ENCODE measurements at regions not wholly inside any gene's neighbourhood (a gene's known extent, or its start where the extent isn't known, plus 50 kb on each side); places are given as distances from the start of the nearest gene placed in this dataset.
"Not testable (repeated sequence)": the region's sequence is repeated elsewhere in the genome, so short reads cannot be mapped to it uniquely, and the experiment has no call there.

- no peak for DNase-seq
These were observed 409.7 kb downstream of the KCNRG start for GRCh38 chr13:50424993-50425392.

- no peak for DNase-seq
These were observed 410.5 kb downstream of the KCNRG start for GRCh38 chr13:50425772-50426171.

GRCh38 chr13:50426927-50427326 is 411.7 kb downstream of the KCNRG start:
- DNase-seq = no peak

- DNase-seq = not testable (repeated sequence)
These were observed 412.3 kb downstream of the KCNRG start for GRCh38 chr13:50427511-50427910.

- DNase-seq = no peak
These were observed 413.1 kb downstream of the KCNRG start for GRCh38 chr13:50428183-50428877.

GRCh38 chr13:50435011-50435410 is 408.5 kb downstream of the DLEU7 start:
- DNase-seq = no peak

GRCh38 chr13:50437252-50437651 is 406.2 kb downstream of the DLEU7 start:
- no peak for DNase-seq

GRCh38 chr13:50438351-50438750 is 405.1 kb downstream of the DLEU7 start:
- no peak for DNase-seq

- DNase-seq = no peak
These were observed 402.4 kb downstream of the DLEU7 start for GRCh38 chr13:50441130-50441529.

GRCh38 chr13:50444726-50445125 is 398.8 kb downstream of the DLEU7 start:
- no peak for DNase-seq

- DNase-seq = no peak
These were observed 396.9 kb downstream of the DLEU7 start for GRCh38 chr13:50446611-50447010.

- peak; percentile 62 for DNase-seq
These were observed 394.9 kb downstream of the DLEU7 start for GRCh38 chr13:50448535-50448998.

GRCh38 chr13:50449465-50449864 is 394.0 kb downstream of the DLEU7 start:
- DNase-seq = peak; percentile 21

GRCh38 chr13:50450279-50450678 is 393.2 kb downstream of the DLEU7 start:
- DNase-seq = peak; percentile 60

- no peak for DNase-seq
These were observed 391.9 kb downstream of the DLEU7 start for GRCh38 chr13:50451609-50452008.

- no peak for DNase-seq
These were observed 391.5 kb downstream of the DLEU7 start for GRCh38 chr13:50452028-50452427.

GRCh38 chr13:50452756-50453155 is 390.7 kb downstream of the DLEU7 start:
- DNase-seq = no peak

GRCh38 chr13:50453188-50453587 is 390.3 kb downstream of the DLEU7 start:
- DNase-seq = no peak

- DNase-seq = no peak
These were observed 387.4 kb downstream of the DLEU7 start for GRCh38 chr13:50456111-50456510.

GRCh38 chr13:50457415-50458393 is 385.8 kb downstream of the DLEU7 start:
- DNase-seq = peak; percentile 31

- DNase-seq = no peak
These were observed 384.4 kb downstream of the DLEU7 start for GRCh38 chr13:50459046-50459445.

GRCh38 chr13:50459658-50460057 is 383.8 kb downstream of the DLEU7 start:
- no peak for DNase-seq

- no peak for DNase-seq
These were observed 383.1 kb downstream of the DLEU7 start for GRCh38 chr13:50460358-50460757.

- no peak for DNase-seq
These were observed 382.3 kb downstream of the DLEU7 start for GRCh38 chr13:50461189-50461588.
